ENCODE measurements at regions not wholly inside any gene's neighbourhood (a gene's known extent, or its start where the extent isn't known, plus 50 kb on each side); places are given as distances from the start of the nearest gene placed in this dataset.
"Not testable (repeated sequence)": the region's sequence is repeated elsewhere in the genome, so short reads cannot be mapped to it uniquely, and the experiment has no call there.

- no peak for TF ChIP-seq CTCF (IDR thresholded peaks at IDR 0.05; ENCODE audit: extremely low read depth, missing control alignments)
- no peak for DNase-seq (ENCODE audit: low spot score)
Observed at GRCh38 chr14:100427166-100427565, 104.0 kb downstream of the SLC25A47 start.

- no peak for DNase-seq (ENCODE audit: low spot score)
- TF ChIP-seq CTCF (IDR thresholded peaks at IDR 0.05; ENCODE audit: extremely low read depth, missing control alignments), result no peak
Observed at GRCh38 chr14:100428727-100429126, 105.6 kb downstream of the SLC25A47 start.

- TF ChIP-seq CTCF (IDR thresholded peaks at IDR 0.05; ENCODE audit: extremely low read depth, missing control alignments), result no peak
- no peak for DNase-seq (ENCODE audit: low spot score)
Observed at GRCh38 chr14:100429537-100429936, 106.4 kb downstream of the SLC25A47 start.

- DNase-seq (ENCODE audit: low spot score), result no peak
Observed at GRCh38 chr14:100430571-100430970, 107.4 kb downstream of the SLC25A47 start.

GRCh38 chr14:100431461-100431860 is 108.3 kb downstream of the SLC25A47 start:
- DNase-seq (ENCODE audit: low spot score), result not testable (repeated sequence)

More at GRCh38 chr14:100430571-100430970, 107.4 kb downstream of the SLC25A47 start:
- TF ChIP-seq CTCF (IDR thresholded peaks at IDR 0.05; ENCODE audit: extremely low read depth, missing control alignments), result no peak

GRCh38 chr14:100432652-100433427 is 109.7 kb downstream of the SLC25A47 start:
- no peak for TF ChIP-seq CTCF (IDR thresholded peaks at IDR 0.05; ENCODE audit: extremely low read depth, missing control alignments)

GRCh38 chr14:100433428-100433814 is 110.3 kb downstream of the SLC25A47 start:
- DNase-seq (ENCODE audit: low spot score), result no peak
- no peak for TF ChIP-seq CTCF (IDR thresholded peaks at IDR 0.05; ENCODE audit: extremely low read depth, missing control alignments)

More at GRCh38 chr14:100432652-100433427, 109.7 kb downstream of the SLC25A47 start:
- no peak for DNase-seq (ENCODE audit: low spot score)
